Thoracic aorta (tissue), 2 donors: ENCODE measurements at regions not wholly inside any gene's neighbourhood (a gene's known extent, or its start where the extent isn't known, plus 50 kb on each side); places are given as distances from the start of the nearest gene placed in this dataset.

Source experiments
- ATAC-seq: fragments of 150-250 bp; one replicate; pipeline ENCODE4 v1.8.0; 2017; ENCODE audit warnings: low read depth; ENCODE audit not compliant: insufficient number of reproducible peaks, low FRiP score
- DNase-seq: peaks from one replicate; pipeline ENCODE4 v3.0.0-alpha.2; 2020; ENCODE audit warnings: low spot score
- H3K27ac ChIP-seq, 2 donors: fragments of 200-600 bp; sonication (generic); 1 replicate in 1 of 2; 2 replicates in 1 of 2; pipeline ENCODE4 v1.5.1; 2016; ENCODE audit warnings: mild to moderate bottlenecking in 2 of 2, moderate library complexity in 2 of 2
- H3K27me3 ChIP-seq: fragments of 200-600 bp; sonication (generic); replicated peaks from 2 replicates; pipeline ENCODE4 v1.6.0; 2016; ENCODE audit warnings: mild to moderate bottlenecking; ENCODE audit not compliant: insufficient read depth
- H3K36me3 ChIP-seq: fragments of 200-600 bp; sonication (generic); one replicate; pipeline ENCODE4 v1.5.1; 2016
- H3K4me1 ChIP-seq, 2 donors: fragments of 200-600 bp; sonication (generic); 1 replicate in 1 of 2; 2 replicates in 1 of 2; pipeline versions ENCODE4 v1.5.1 to v1.6.0; 2016; ENCODE audit warnings: low read depth in 2 of 2, mild to moderate bottlenecking in 1 of 2; ENCODE audit not compliant: control insufficient read depth in 1 of 2
- H3K4me3 ChIP-seq: fragments of 200-600 bp; sonication (generic); 2 replicates; pipeline ENCODE4 v1.5.1; 2016; ENCODE audit warnings: mild to moderate bottlenecking
- H3K9me3 ChIP-seq: fragments of 200-600 bp; sonication (generic); 2 replicates; pipeline ENCODE4 v1.5.1; 2016
- CTCF ChIP-seq: fragments of 200-600 bp; sonication (generic); IDR thresholded peaks from one replicate; pipeline ENCODE4 v1.5.1; 2019; ENCODE audit warnings: antibody characterized with exemption

DNA sequence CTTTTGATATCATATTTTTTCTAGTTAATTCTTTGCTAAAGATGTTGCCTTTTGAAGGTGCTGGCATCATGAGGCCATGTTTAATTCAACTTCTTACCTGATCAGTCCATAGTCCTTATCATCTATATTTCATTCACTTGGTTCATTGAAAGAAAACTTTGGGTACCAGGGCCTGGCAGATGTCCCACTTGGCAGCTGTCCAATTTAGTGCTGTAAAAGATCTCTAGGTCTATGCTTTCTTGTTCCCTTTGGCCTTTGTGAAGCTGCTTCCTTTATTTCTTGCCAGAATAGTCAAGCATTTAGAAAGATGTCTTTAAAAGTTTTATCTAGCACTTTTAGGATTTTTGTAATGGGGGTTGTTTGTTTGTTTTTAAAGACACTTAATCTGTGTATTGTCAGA is 61.7 kb upstream of the EYA4 start:
- no peak for DNase-seq
- Histone ChIP-seq H3K27ac (no peak overlapping the region), H3K4me3 (no peak overlapping the region), H3K4me1 (no peaks in the 10 kb centered on the region), H3K36me3 (no peaks in the 10 kb centered on the region), H3K9me3 (no peaks in the 10 kb centered on the region), H3K27me3 (no peaks in the 10 kb centered on the region)
- no peak for ATAC-seq
- no peak for TF ChIP-seq CTCF

- no peaks in the 10 kb centered on the region for H3K4me1 ChIP-seq
- no peak overlapping the region for H3K4me3 ChIP-seq
- ATAC-seq (no peak), DNase-seq (no peak)
- no peaks in the 10 kb centered on the region for H3K27me3 ChIP-seq
- H3K36me3 ChIP-seq: no peaks in the 10 kb centered on the region
- H3K9me3 ChIP-seq: no peaks in the 10 kb centered on the region
- H3K27ac ChIP-seq: no peak overlapping the region
- TF ChIP-seq CTCF: no peak
These were observed 57.5 kb upstream of the EYA4 start for GRCh38 chr6:133183691-133184090.

- Histone ChIP-seq H3K4me3 (no peak overlapping the region), H3K9me3 (no peaks in the 10 kb centered on the region), H3K27ac (no peak overlapping the region), H3K4me1 (no peaks in the 10 kb centered on the region), H3K36me3 (no peaks in the 10 kb centered on the region), H3K27me3 (no peaks in the 10 kb centered on the region)
- TF ChIP-seq CTCF: peak; percentile 37
- ATAC-seq (no peak), DNase-seq (no peak)
These were observed 56.3 kb upstream of the EYA4 start for GRCh38 chr6:133184798-133185372.

GRCh38 chr6:133185731-133186130 is 55.4 kb upstream of the EYA4 start:
- Histone ChIP-seq H3K27ac (no peak overlapping the region), H3K9me3 (no peaks in the 10 kb centered on the region), H3K4me3 (no peak overlapping the region), H3K36me3 (no peaks in the 10 kb centered on the region), H3K27me3 (no peaks in the 10 kb centered on the region), H3K4me1 (no peaks in the 10 kb centered on the region)
- DNase-seq: no peak
- no peak for ATAC-seq
- no peak for TF ChIP-seq CTCF

DNA sequence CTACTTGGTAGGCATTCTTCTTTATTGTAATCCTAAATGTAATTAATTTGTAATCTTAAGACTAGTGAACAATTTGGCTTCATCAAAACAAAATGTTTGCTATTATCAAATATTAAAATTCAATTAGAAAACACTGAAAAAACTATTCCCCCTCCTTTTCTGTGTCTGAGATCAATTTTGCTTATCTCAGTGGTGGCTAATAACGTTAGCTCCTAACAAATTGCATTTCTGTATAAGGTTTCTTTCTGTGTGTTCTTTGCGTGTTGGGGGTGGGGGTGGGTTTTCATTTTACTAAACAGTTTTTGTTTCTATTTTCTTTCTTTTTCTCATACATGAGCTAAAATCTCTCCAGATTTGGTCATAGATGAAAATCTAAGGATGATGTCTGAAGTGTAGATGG is 54.0 kb upstream of the EYA4 start:
- H3K4me1 ChIP-seq: no peaks in the 10 kb centered on the region
- ATAC-seq: no peak
- no peak for TF ChIP-seq CTCF

More for the DNA sequence above, 54.0 kb upstream of the EYA4 start:
- no peak overlapping the region for H3K27ac ChIP-seq
- no peak overlapping the region for H3K4me3 ChIP-seq
- DNase-seq: no peak
- no peaks in the 10 kb centered on the region for H3K27me3 ChIP-seq
- no peaks in the 10 kb centered on the region for H3K36me3 ChIP-seq
- no peaks in the 10 kb centered on the region for H3K9me3 ChIP-seq
